Thyroid gland (tissue), 4 donors: ENCODE measurements at regions not wholly inside any gene's neighbourhood (a gene's known extent, or its start where the extent isn't known, plus 50 kb on each side); places are given as distances from the start of the nearest gene placed in this dataset.

ENCODE experiments used
- CTCF ChIP-seq, 6 experiments: fragments of 200-600 bp in 3 of 6; fragments of 450-650 bp in 3 of 6; sonication (generic) in 3 of 6; IDR thresholded peaks; one replicate each; pipeline ENCODE4 v1.5.1; 2016 to 2019; ENCODE audit warnings: antibody characterized with exemption in 6 of 6, mild to moderate bottlenecking in 2 of 6, inconsistent platforms in 1 of 6, moderate library complexity in 1 of 6
- POLR2A ChIP-seq, 2 donors: fragments of 450-650 bp; IDR thresholded peaks; one replicate each; pipeline ENCODE4 v1.6.1; 2017; ENCODE audit warnings: antibody characterized with exemption in 2 of 2, mild to moderate bottlenecking in 2 of 2, moderate library complexity in 1 of 2

GRCh38 chr9:89791754-89792153, 186.9 kb downstream of the GADD45G start:
- TF ChIP-seq POLR2A (IDR thresholded peaks at IDR 0.05): no peak
- TF ChIP-seq CTCF (IDR thresholded peaks at IDR 0.05): no peak
